ENCODE measurements at regions not wholly inside any gene's neighbourhood (a gene's known extent, or its start where the extent isn't known, plus 50 kb on each side); places are given as distances from the start of the nearest gene placed in this dataset.

DNA sequence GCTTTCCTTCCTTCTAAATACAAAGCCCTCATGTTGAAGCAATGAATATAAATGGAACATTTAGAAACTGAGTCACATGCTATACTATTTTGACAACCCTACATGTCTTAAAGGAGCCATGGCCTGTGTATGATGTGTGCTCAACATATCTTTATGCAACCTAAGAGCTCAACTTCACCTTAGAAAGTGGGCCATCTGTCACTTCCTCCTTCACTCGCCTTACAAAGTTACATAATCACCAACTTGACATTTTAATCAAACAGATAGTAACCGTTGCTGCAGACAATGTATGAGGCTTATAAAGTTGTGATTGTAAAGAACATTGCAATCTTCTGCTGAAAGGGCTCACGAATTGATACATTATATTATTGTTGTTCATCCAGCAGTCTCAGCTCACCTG lies 163.6 kb downstream of the SERPINI1 start:
- no peak overlapping the region for H3K4me3 ChIP-seq

DNA sequence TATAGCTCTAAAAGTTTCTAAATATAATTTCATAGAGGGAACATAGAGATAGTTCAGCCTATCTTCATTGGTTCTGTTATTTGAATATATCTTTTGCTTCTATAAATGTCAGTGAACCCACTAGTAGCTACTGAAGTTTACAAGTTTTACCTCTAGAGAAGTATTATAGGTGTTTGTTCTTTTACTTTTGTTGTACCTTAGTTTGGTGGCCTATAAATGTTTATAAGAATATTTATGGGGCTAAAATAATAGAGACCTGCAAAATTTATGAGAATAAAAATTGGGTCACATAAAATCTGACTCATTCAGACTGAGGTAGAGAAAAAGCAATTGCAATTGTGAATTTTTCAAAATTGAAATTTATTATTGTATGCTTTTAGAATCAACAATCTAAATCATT lies 162.6 kb downstream of the SERPINI1 start:
- Histone ChIP-seq H3K27me3 (no peaks in the 10 kb centered on the region), H3K27ac (no peak overlapping the region), H3K9me3 (no peaks in the 10 kb centered on the region), H3K4me3 (no peak overlapping the region), H3K4me1 (no peaks in the 10 kb centered on the region), H3K36me3 (no peaks in the 10 kb centered on the region)
- ATAC-seq (no peak), DNase-seq (no peak)
- intact Hi-C loops (cut with DNase I), result no loop called here
- TF ChIP-seq, protein P1, sequence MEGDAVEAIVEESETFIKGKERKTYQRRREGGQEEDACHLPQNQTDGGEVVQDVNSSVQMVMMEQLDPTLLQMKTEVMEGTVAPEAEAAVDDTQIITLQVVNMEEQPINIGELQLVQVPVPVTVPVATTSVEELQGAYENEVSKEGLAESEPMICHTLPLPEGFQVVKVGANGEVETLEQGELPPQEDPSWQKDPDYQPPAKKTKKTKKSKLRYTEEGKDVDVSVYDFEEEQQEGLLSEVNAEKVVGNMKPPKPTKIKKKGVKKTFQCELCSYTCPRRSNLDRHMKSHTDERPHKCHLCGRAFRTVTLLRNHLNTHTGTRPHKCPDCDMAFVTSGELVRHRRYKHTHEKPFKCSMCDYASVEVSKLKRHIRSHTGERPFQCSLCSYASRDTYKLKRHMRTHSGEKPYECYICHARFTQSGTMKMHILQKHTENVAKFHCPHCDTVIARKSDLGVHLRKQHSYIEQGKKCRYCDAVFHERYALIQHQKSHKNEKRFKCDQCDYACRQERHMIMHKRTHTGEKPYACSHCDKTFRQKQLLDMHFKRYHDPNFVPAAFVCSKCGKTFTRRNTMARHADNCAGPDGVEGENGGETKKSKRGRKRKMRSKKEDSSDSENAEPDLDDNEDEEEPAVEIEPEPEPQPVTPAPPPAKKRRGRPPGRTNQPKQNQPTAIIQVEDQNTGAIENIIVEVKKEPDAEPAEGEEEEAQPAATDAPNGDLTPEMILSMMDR (IDR thresholded peaks at IDR 0.05), result no peak

More for the DNA sequence above, 163.6 kb downstream of the SERPINI1 start:
- TF ChIP-seq, protein P1 (IDR thresholded peaks at IDR 0.05), result no peak
- intact Hi-C loops (cut with DNase I), result no loop called here
- Histone ChIP-seq H3K9me3 (no peaks in the 10 kb centered on the region), H3K27ac (no peak overlapping the region), H3K4me1 (no peaks in the 10 kb centered on the region), H3K27me3 (no peaks in the 10 kb centered on the region), H3K36me3 (no peaks in the 10 kb centered on the region)
- no peak for ATAC-seq
- DNase-seq, result no peak

- H3K27me3 ChIP-seq, result no peaks in the 10 kb centered on the region
- no peak overlapping the region for H3K27ac ChIP-seq
- H3K4me3 ChIP-seq, result no peak overlapping the region
- intact Hi-C loops (cut with DNase I), result no loop called here
- DNase-seq (no peak), ATAC-seq (no peak)
- H3K36me3 ChIP-seq, result no peaks in the 10 kb centered on the region
- TF ChIP-seq, protein P1 (IDR thresholded peaks at IDR 0.05), result no peak
- no peaks in the 10 kb centered on the region for H3K4me1 ChIP-seq
- H3K9me3 ChIP-seq, result no peaks in the 10 kb centered on the region
These were observed 160.2 kb downstream of the SERPINI1 start for GRCh38 chr3:167895684-167896083.

DNA sequence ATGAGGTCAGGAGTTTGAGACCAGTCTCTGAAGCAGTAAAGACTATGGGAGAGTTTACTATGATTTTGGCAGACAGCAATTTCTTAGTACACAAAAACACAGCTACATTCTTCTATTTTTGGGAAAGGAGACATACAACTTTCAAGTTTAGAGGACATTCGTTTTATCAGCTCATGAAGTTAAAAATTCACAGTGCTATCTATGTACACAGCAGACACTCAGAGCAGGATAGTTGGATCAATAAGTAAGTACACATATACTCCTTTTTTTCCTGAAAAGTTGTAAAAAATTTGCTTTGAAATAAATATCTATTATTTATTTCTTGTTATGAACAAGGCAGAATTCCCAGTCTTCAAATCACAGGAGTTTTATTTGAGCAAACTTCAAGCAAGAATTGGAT lies 159.7 kb downstream of the SERPINI1 start:
- Histone ChIP-seq H3K27me3 (no peaks in the 10 kb centered on the region), H3K27ac (no peak overlapping the region), H3K36me3 (no peaks in the 10 kb centered on the region), H3K4me3 (no peak overlapping the region), H3K4me1 (no peaks in the 10 kb centered on the region), H3K9me3 (no peaks in the 10 kb centered on the region)
- intact Hi-C loops (cut with DNase I), result no loop called here
- TF ChIP-seq, protein P1 (IDR thresholded peaks at IDR 0.05), result no peak
- DNase-seq (no peak), ATAC-seq (no peak)

DNA sequence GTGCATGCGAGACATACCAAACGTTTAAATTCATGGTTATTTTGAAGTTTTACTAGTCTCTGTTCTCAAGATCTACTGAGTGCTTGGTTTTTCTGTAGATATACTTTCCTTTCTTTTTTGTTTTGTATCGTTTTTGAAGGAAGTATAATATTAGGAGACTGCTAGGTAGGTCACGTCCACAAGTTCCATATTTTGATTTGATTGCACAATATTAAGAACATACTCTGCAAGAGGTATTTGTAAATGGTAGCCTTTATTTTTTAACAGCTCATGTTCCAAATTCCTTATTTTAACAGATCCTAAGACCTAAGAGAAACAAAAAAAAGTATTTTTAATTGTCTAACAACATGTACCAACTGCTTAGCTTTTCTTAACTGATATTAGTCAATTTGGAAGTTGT lies 156.7 kb downstream of the SERPINI1 start:
- DNase-seq (no peak), ATAC-seq (no peak)
- intact Hi-C loops (cut with DNase I), result no loop called here

More for the DNA sequence above, 156.7 kb downstream of the SERPINI1 start:
- H3K36me3 ChIP-seq, result no peaks in the 10 kb centered on the region
- TF ChIP-seq, protein P1 (IDR thresholded peaks at IDR 0.05), result no peak
- no peak overlapping the region for H3K27ac ChIP-seq
- no peaks in the 10 kb centered on the region for H3K9me3 ChIP-seq
- no peaks in the 10 kb centered on the region for H3K4me1 ChIP-seq
- H3K27me3 ChIP-seq, result no peaks in the 10 kb centered on the region
- H3K4me3 ChIP-seq, result no peak overlapping the region

Measured in left lung (tissue), 4 donors.